Lower lobe of right lung (tissue), 2 donors: ENCODE measurements at regions not wholly inside any gene's neighbourhood (a gene's known extent, or its start where the extent isn't known, plus 50 kb on each side); places are given as distances from the start of the nearest gene placed in this dataset.
"Not testable (repeated sequence)": the region's sequence is repeated elsewhere in the genome, so short reads cannot be mapped to it uniquely, and the experiment has no call there.

Source experiments
- ATAC-seq, 2 donors: fragments of 200-7000 bp; cut with Tn5 transposase; one replicate each; pipeline ENCODE4 v1.9.1; 2020 to 2022; ENCODE audit warnings: mild to moderate bottlenecking in 2 of 2, moderate library complexity in 2 of 2
- DNase-seq: peaks from one replicate; pipeline ENCODE4 v3.0.0-alpha.2; 2020
- H3K27ac ChIP-seq: fragments of 200-600 bp; one replicate; pipeline ENCODE4 v1.8.0; 2022
- H3K27me3 ChIP-seq: fragments of 200-600 bp; one replicate; pipeline ENCODE4 v1.8.0; 2022; ENCODE audit warnings: low read depth
- H3K36me3 ChIP-seq: fragments of 200-600 bp; one replicate; pipeline ENCODE4 v1.8.0; 2022; ENCODE audit warnings: mild to moderate bottlenecking
- H3K4me1 ChIP-seq: fragments of 200-600 bp; one replicate; pipeline ENCODE4 v1.8.0; 2022
- H3K4me3 ChIP-seq: fragments of 200-600 bp; one replicate; pipeline ENCODE4 v1.8.0; 2022; ENCODE audit warnings: mild to moderate bottlenecking
- H3K9me3 ChIP-seq: fragments of 200-600 bp; one replicate; pipeline ENCODE4 v1.8.0; 2022
- intact Hi-C: fragments of 100-400 bp; cut with DNase I; formaldehyde crosslinking; loops from one replicate; pipeline ENCODE4 v1.11.0; 2022
- TF ChIP-seq, protein P1 (sequence below): fragments of 200-600 bp; IDR thresholded peaks from one replicate; pipeline ENCODE4 v1.8.0; 2022; ENCODE audit warnings: antibody characterized with exemption, mild to moderate bottlenecking
- donor health status: DM: no; HTN: yes; CAD: no; lungs with severe emphysema.

DNA sequence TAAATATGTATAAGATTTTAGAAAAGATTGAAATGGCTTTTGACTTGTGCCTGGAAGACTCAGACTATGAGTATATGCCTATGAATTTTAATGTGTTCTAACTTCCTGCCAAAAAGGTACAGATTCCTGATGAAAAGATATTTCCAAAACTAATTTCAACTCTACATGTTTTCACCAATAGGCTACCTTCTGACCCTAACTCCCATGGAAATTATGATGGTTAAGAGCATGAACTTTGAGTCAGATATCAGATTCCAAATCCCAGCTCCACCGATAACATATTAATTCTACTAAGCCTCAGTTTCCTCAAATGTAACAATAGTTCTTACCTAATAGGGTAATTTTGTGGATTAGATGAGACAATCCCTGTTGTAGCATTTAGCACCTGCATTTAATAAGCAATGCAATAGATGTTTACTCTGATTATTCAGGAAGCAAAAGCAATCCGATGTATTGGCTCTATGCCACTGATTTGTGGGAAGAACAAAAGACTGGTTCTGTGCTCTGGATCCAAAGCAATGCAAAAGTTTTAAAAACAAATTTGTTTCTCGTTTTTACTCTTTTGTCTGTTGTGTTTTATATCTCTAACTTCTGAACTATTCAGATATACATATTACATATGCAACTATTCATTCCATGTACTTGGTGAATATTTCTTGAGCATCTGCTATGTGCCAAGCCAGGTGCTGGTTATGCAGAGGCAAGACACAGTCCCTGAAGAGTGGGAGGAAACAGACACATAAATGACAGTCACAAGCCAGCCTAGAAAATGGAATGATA, 115.4 kb downstream of the GATA6 start:
- ATAC-seq, result no peak
- peaks cover 23% of the 10 kb centered on the region for H3K4me1 ChIP-seq
- DNase-seq, result no peak
- no peak overlapping the region for H3K27ac ChIP-seq
- intact Hi-C loops, result no loop called here
- TF ChIP-seq, protein P1, sequence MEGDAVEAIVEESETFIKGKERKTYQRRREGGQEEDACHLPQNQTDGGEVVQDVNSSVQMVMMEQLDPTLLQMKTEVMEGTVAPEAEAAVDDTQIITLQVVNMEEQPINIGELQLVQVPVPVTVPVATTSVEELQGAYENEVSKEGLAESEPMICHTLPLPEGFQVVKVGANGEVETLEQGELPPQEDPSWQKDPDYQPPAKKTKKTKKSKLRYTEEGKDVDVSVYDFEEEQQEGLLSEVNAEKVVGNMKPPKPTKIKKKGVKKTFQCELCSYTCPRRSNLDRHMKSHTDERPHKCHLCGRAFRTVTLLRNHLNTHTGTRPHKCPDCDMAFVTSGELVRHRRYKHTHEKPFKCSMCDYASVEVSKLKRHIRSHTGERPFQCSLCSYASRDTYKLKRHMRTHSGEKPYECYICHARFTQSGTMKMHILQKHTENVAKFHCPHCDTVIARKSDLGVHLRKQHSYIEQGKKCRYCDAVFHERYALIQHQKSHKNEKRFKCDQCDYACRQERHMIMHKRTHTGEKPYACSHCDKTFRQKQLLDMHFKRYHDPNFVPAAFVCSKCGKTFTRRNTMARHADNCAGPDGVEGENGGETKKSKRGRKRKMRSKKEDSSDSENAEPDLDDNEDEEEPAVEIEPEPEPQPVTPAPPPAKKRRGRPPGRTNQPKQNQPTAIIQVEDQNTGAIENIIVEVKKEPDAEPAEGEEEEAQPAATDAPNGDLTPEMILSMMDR, result no peak
- no peak overlapping the region for H3K4me3 ChIP-seq
- H3K9me3 ChIP-seq, result no peaks in the 10 kb centered on the region
- H3K36me3 ChIP-seq, result no peaks in the 10 kb centered on the region
- H3K27me3 ChIP-seq, result no peaks in the 10 kb centered on the region

DNA sequence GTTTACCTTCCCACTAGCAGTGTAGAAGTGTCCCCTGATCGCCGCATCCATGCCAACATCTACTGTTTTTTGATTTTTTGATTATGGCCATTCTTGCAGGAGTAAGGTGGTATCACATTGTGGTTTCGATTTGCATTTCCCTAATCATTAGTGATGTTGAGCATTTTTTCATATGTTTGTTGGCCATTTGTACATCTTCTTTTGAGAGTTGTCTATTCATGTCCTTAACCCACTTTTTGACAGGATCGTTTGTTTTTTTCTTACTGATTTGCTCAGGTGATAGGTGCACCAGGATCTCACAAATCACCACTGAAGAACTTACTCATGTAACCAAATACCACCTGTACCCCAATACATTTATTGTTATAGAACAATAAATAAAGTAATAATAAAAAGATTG, 114.5 kb downstream of the GATA6 start:
- H3K4me3 ChIP-seq, H3K27me3 ChIP-seq, DNase-seq, H3K9me3 ChIP-seq, H3K36me3 ChIP-seq, H3K27ac ChIP-seq, intact Hi-C loops, ATAC-seq: not testable (repeated sequence)
- H3K4me1 ChIP-seq, result peaks cover 23% of the 10 kb centered on the region

- Histone ChIP-seq H3K27me3 (no peaks in the 10 kb centered on the region), H3K9me3 (no peaks in the 10 kb centered on the region), H3K4me1 (peaks cover 23% of the 10 kb centered on the region), H3K4me3 (no peak overlapping the region), H3K27ac (no peak overlapping the region), H3K36me3 (no peaks in the 10 kb centered on the region)
- intact Hi-C loops, result no loop called here
- TF ChIP-seq, protein P1, result no peak
- DNase-seq (no peak), ATAC-seq (no peak)
Measured at GRCh38 chr18:22283397-22283796, 114.0 kb downstream of the GATA6 start.

- DNase-seq (no peak), ATAC-seq (no peak)
Measured at GRCh38 chr18:22283116-22283395, 113.7 kb downstream of the GATA6 start.

DNA sequence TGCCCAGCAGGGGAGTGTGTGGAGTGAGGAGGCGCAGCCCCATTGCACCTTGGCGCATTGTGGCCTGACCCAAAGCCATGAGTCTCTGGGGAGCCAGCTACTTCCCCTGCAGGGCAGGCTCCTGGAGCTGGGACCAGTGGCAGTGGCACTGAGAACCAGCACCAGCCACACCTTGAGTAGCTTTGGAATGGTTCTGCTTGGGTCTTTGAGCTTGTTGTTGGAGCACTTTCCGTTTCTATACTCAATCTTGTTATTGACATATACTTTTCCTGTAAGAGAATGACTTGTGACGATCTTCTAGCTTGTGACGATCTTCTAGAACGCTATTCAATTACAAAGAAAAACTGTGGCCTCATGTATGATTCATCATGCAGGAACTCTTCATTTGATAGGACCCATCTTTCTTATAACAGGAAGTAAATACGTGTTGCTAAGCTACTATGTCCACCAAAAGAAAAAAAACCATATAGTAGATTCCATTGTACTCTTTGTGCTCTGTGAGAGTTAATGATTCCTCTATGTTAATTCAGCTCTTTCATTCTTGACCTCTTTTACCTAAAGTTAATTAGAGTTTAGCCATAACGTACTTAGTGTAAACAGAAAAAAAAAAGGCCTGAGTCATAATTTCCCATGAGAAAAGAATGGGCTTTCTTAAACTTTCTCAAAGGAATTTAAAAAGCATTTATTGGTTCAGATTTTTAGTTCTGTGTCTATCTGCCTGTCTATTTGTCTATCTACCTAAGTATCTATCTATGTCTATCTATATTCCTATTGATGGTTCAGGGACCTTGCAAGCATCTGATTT, 113.1 kb downstream of the GATA6 start:
- ATAC-seq (peak; percentile 72 to 77), DNase-seq (no peak)
- Histone ChIP-seq H3K27ac (peak overlapping the region; percentile 26), H3K36me3 (no peaks in the 10 kb centered on the region), H3K9me3 (no peaks in the 10 kb centered on the region), H3K4me1 (peaks cover 23% of the 10 kb centered on the region), H3K4me3 (no peak overlapping the region), H3K27me3 (no peaks in the 10 kb centered on the region)
- intact Hi-C loops, result no loop called here
- TF ChIP-seq, protein P1, result no peak

More at GRCh38 chr18:22283116-22283395, 113.7 kb downstream of the GATA6 start:
- H3K4me3 ChIP-seq, result no peak overlapping the region
- H3K27ac ChIP-seq, result peak overlapping the region; percentile 26
- H3K27me3 ChIP-seq, result no peaks in the 10 kb centered on the region
- H3K36me3 ChIP-seq, result no peaks in the 10 kb centered on the region
- intact Hi-C loops, result no loop called here
- TF ChIP-seq, protein P1, result no peak
- no peaks in the 10 kb centered on the region for H3K9me3 ChIP-seq
- H3K4me1 ChIP-seq, result peaks cover 23% of the 10 kb centered on the region

GRCh38 chr18:22280453-22280750, 111.0 kb downstream of the GATA6 start:
- no peak for ATAC-seq
- Histone ChIP-seq H3K4me3 (no peak overlapping the region), H3K9me3 (no peaks in the 10 kb centered on the region), H3K36me3 (no peaks in the 10 kb centered on the region), H3K27me3 (no peaks in the 10 kb centered on the region), H3K27ac (no peak overlapping the region), H3K4me1 (peaks cover 11% of the 10 kb centered on the region)
- TF ChIP-seq, protein P1, result no peak
- intact Hi-C loops, result no loop called here
- no peak for DNase-seq
